GM21390 (cell line): ENCODE measurements at regions not wholly inside any gene's neighbourhood (a gene's known extent, or its start where the extent isn't known, plus 50 kb on each side); places are given as distances from the start of the nearest gene placed in this dataset.
"Not testable (repeated sequence)": the region's sequence is repeated elsewhere in the genome, so short reads cannot be mapped to it uniquely, and the experiment has no call there.

Source experiments
- ATAC-seq: cut with Tn5 transposase; IDR thresholded peaks from one replicate; pipeline ENCODE4 v1.9.1; 2021; ENCODE audit not compliant: unreplicated experiment

GRCh38 chr3:40877631-40878463 lies 321.5 kb upstream of the CTNNB1 start:
- ATAC-seq: no peak

GRCh38 chr3:40878464-40878905 lies 320.8 kb upstream of the CTNNB1 start:
- no peak for ATAC-seq

GRCh38 chr3:40885430-40885829 lies 313.9 kb upstream of the CTNNB1 start:
- no peak for ATAC-seq

- ATAC-seq: no peak
Observed at GRCh38 chr3:40886660-40887425, 312.5 kb upstream of the CTNNB1 start.

- ATAC-seq: no peak
Observed at GRCh38 chr3:40891186-40891585, 308.1 kb upstream of the CTNNB1 start.

- ATAC-seq: no peak
Observed at GRCh38 chr3:40895109-40895508, 304.2 kb upstream of the CTNNB1 start.

GRCh38 chr3:40899286-40899712 lies 300.0 kb upstream of the CTNNB1 start:
- no peak for ATAC-seq

- no peak for ATAC-seq
Observed at GRCh38 chr3:40901298-40901697, 298.0 kb upstream of the CTNNB1 start.

GRCh38 chr3:40901796-40902195 lies 297.5 kb upstream of the CTNNB1 start:
- no peak for ATAC-seq

GRCh38 chr3:40907907-40908465 lies 291.3 kb upstream of the CTNNB1 start:
- ATAC-seq: not testable (repeated sequence)

GRCh38 chr3:40908612-40909011 lies 290.7 kb upstream of the CTNNB1 start:
- no peak for ATAC-seq

- no peak for ATAC-seq
Observed at GRCh38 chr3:40911264-40911663, 288.0 kb upstream of the CTNNB1 start.

GRCh38 chr3:40911928-40912327 lies 287.4 kb upstream of the CTNNB1 start:
- ATAC-seq: no peak

GRCh38 chr3:40912461-40912860 lies 286.8 kb upstream of the CTNNB1 start:
- ATAC-seq: no peak

GRCh38 chr3:40913192-40913591 lies 286.1 kb upstream of the CTNNB1 start:
- no peak for ATAC-seq

- no peak for ATAC-seq
Observed at GRCh38 chr3:40913641-40914040, 285.7 kb upstream of the CTNNB1 start.

- ATAC-seq: no peak
Observed at GRCh38 chr3:40914475-40914874, 284.8 kb upstream of the CTNNB1 start.

GRCh38 chr3:40915346-40915865 lies 283.9 kb upstream of the CTNNB1 start:
- ATAC-seq: no peak

- no peak for ATAC-seq
Observed at GRCh38 chr3:40920041-40920440, 279.3 kb upstream of the CTNNB1 start.

GRCh38 chr3:40921251-40921650 lies 278.1 kb upstream of the CTNNB1 start:
- ATAC-seq: no peak

GRCh38 chr3:40923143-40923542 lies 276.2 kb upstream of the CTNNB1 start:
- ATAC-seq: no peak

GRCh38 chr3:40923651-40924050 lies 275.7 kb upstream of the CTNNB1 start:
- ATAC-seq: no peak
